Ovary (tissue), 3 donors: ENCODE measurements at regions not wholly inside any gene's neighbourhood (a gene's known extent, or its start where the extent isn't known, plus 50 kb on each side); places are given as distances from the start of the nearest gene placed in this dataset.

ENCODE experiments used
- CTCF ChIP-seq, 3 donors: fragments of 450-650 bp in 2 of 3; fragments of 200-600 bp in 1 of 3; IDR thresholded peaks; one replicate each; pipeline versions ENCODE4 v1.5.1 to v1.8.0; 2016 to 2022; ENCODE audit warnings: antibody characterized with exemption in 3 of 3, mild to moderate bottlenecking in 1 of 3
- EP300 ChIP-seq: sonication (generic); formaldehyde crosslinking; IDR thresholded peaks from one replicate; pipeline ENCODE4 v1.6.1; 2017; ENCODE audit warnings: antibody characterized with exemption
- POLR2A ChIP-seq: fragments of 450-650 bp; IDR thresholded peaks from one replicate; pipeline ENCODE4 v1.6.1; 2017; ENCODE audit warnings: antibody characterized with exemption, mild to moderate bottlenecking, moderate library complexity
- donor health status: DM: no; HTN: no; CAD: no.

GRCh38 chr18:29883114-29883513 lies 1159.4 kb downstream of the DSC3 start:
- no peak for TF ChIP-seq POLR2A
- TF ChIP-seq CTCF (IDR thresholded peaks at IDR 0.05) = no peak
- no peak for TF ChIP-seq EP300
